Astrocyte of the cerebellum (primary cell): ENCODE measurements at regions not wholly inside any gene's neighbourhood (a gene's known extent, or its start where the extent isn't known, plus 50 kb on each side); places are given as distances from the start of the nearest gene placed in this dataset.

ENCODE experiments used
- DNase-seq: peaks from one replicate; pipeline ENCODE4 v3.0.0-alpha.2; 2011; ENCODE audit warnings: low read depth
- H3K4me3 ChIP-seq: 2 replicates; pipeline ENCODE4 v1.5.1; 2011; ENCODE audit warnings: mild to moderate bottlenecking, low read depth, low read length, moderate library complexity
- CTCF ChIP-seq: IDR thresholded peaks from 2 replicates; pipeline ENCODE4 v1.5.1; 2012; ENCODE audit warnings: low read length, low read depth, moderate library complexity, mild to moderate bottlenecking; ENCODE audit errors: missing control alignments
- in situ Hi-C: cut with HindIII; loops from 2 replicates; pipeline ENCODE4 v1.10.0; 2017; ENCODE audit warnings: low sequenced_read_pairs

GRCh38 chr3:16808393-16809107 lies 76.2 kb upstream of the PLCL2 start:
- in situ Hi-C loops, result no loop called here
- TF ChIP-seq CTCF, result no peak
- no peak overlapping the region for H3K4me3 ChIP-seq
- no peak for DNase-seq

- no peak overlapping the region for H3K4me3 ChIP-seq
- no peak for TF ChIP-seq CTCF
- in situ Hi-C loops, result no loop called here
- DNase-seq, result no peak
Measured at GRCh38 chr3:16809482-16809881, 75.3 kb upstream of the PLCL2 start.

GRCh38 chr3:16809993-16810392 lies 74.8 kb upstream of the PLCL2 start:
- no peak overlapping the region for H3K4me3 ChIP-seq
- in situ Hi-C loops, result no loop called here
- DNase-seq, result no peak
- TF ChIP-seq CTCF, result no peak

GRCh38 chr3:16810593-16811367 lies 74.0 kb upstream of the PLCL2 start:
- in situ Hi-C loops, result no loop called here
- no peak for TF ChIP-seq CTCF
- no peak overlapping the region for H3K4me3 ChIP-seq
- DNase-seq, result peak; percentile 1

GRCh38 chr3:16811950-16812349 lies 72.8 kb upstream of the PLCL2 start:
- no peak for DNase-seq
- TF ChIP-seq CTCF, result no peak
- in situ Hi-C loops, result no loop called here
- H3K4me3 ChIP-seq, result no peak overlapping the region

GRCh38 chr3:16813336-16813735 lies 71.4 kb upstream of the PLCL2 start:
- in situ Hi-C loops, result no loop called here
- no peak for DNase-seq
- TF ChIP-seq CTCF, result no peak
- H3K4me3 ChIP-seq, result no peak overlapping the region
